Skeletal muscle cell (primary cell): ENCODE measurements at regions not wholly inside any gene's neighbourhood (a gene's known extent, or its start where the extent isn't known, plus 50 kb on each side); places are given as distances from the start of the nearest gene placed in this dataset.

Experiments used
- DNase-seq: peaks from one replicate; pipeline ENCODE4 v3.0.0-alpha.2; 2010; ENCODE audit warnings: low read depth
- H3K4me3 ChIP-seq: 2 replicates; pipeline ENCODE4 v1.5.1; 2011; ENCODE audit warnings: low read depth, mild to moderate bottlenecking, control low read depth, low read length, moderate library complexity

DNA sequence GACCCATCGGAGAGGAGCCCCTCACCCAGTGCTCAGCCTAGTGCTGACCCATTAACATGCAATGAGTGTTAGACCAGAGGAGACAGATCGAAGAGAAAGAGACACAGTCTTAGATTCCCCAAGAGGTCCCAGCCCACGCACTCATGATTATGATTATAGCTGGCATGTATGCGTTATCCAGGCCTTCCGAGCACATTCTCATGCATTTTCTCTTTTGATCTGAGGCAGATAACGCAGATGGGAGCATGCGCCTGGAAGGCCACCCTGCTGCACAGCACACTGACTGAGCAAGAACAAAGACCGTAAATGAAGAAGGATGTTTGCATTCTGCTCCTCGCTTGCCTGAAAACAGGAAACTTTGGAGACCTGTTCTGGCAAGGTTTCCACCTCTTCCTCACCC is 232.7 kb downstream of the SOX9 start:
- DNase-seq = no peak
- no peak overlapping the region for H3K4me3 ChIP-seq

DNA sequence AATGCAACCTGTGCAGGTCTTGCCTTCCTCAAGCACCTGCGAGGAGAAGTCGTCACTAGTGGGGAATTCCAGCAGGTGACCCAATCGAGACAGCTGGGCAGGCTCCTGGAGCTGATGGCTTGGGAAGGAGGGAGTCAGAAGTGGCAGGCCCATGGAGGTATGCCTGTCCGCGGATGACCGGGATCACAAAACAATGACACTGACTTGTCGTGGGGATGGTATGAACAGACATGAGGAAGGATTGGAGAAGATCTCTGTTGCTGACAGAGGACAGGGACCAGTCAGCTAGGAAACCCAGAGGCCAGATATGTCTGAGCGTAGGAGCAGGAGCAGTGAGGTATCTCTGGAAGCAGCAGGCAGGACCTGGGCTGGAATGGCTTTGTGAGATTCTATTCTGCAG is 233.3 kb downstream of the SOX9 start:
- no peak overlapping the region for H3K4me3 ChIP-seq
- DNase-seq = no peak

DNA sequence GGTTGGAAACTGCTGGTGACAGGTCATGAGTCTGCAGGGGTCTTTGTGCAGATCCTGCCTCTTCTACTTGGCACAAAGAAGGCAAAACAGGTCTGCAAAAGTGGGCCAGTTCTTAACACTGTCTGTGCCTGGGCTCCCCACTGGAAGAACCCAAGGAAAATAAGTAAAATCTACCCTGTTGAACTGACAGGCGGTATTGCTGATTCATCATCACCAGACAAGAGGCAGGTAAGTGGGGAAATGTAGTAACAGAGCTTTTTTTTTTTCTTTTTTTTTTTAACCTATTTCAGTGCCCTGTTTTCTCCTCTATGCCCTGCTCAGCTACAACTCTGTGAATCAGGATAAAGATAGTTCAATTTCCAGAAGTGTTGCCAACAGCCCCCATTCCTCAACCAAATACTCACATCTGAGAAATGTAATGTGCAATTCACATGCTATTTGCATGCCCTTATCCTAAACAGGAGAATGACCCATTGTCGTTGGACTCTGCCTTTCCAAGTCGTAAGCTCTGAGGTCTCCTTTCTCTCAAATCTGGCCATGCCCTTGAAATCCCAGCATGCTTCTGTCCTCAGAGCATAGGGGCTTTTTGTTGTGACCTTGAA is 237.0 kb downstream of the SOX9 start:
- H3K4me3 ChIP-seq = no peak overlapping the region
- DNase-seq = no peak

DNA sequence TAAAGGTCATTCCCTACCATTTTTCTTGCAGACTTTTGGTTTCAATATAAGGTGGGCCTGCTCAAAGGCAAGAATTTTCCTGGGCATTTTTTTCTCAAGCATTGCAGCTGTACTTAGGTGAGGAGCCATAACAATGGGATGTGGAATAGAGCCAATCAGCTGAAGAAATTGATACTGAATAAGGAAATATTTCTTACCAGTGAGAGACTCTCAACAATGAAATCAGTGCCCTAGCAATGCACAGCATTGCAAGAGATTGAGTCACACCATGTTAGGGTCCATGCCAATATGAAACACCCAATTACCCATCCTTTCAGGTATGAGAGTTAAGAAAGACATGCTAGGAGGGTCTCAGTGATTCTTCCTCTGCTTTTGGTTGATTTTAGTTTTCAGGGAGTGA is 237.6 kb downstream of the SOX9 start:
- DNase-seq = peak; percentile 72

GRCh38 chr17:72359274-72359673 is 238.5 kb downstream of the SOX9 start:
- no peak for DNase-seq
- no peak overlapping the region for H3K4me3 ChIP-seq

More for the DNA sequence above, 237.6 kb downstream of the SOX9 start:
- H3K4me3 ChIP-seq = no peak overlapping the region

DNA sequence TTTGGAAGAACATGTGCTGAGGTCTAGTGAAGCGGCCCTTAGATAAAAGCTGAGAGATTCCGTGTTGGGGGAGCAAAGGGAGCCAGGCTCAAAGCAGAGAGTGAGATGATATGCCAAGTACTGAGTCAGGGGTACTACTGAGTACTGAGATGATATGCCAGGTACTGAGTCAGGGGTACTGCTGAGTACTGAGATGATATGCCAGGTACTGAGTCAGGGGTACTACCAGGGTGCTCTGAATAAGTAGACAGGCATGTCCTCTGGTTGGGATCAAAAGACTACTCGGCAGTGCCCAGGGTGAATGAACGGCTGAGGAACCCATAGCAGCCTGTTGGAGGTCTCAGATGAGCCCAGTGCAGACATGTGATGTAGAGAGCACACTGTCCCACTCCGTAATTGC is 239.0 kb downstream of the SOX9 start:
- no peak for DNase-seq

GRCh38 chr17:72360386-72360940 is 239.6 kb downstream of the SOX9 start:
- H3K4me3 ChIP-seq = no peak overlapping the region
- DNase-seq = no peak

More for the DNA sequence above, 239.0 kb downstream of the SOX9 start:
- no peak overlapping the region for H3K4me3 ChIP-seq

DNA sequence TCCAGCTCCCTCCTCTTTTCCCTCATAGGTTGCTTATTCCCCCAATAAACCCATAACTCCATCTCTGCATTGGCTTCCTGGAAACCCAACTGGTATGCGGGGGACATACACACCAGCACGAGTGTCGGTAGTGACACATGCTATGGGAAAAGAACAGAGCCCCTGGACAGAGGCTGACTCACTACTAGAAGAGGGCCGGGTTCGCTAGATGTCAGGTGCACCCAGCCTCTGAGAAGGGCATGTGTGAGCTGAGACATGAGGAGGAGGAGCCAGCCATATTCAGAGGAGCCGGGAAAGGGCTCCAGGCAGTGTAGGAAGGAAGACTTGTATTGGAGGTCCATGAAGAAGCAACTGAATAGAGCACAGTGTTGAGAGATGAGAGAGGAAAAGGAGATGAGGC is 241.1 kb downstream of the SOX9 start:
- DNase-seq = no peak
- H3K4me3 ChIP-seq = no peak overlapping the region

GRCh38 chr17:72362376-72363088 is 241.7 kb downstream of the SOX9 start:
- DNase-seq = peak; percentile 81
- H3K4me3 ChIP-seq = no peak overlapping the region

DNA sequence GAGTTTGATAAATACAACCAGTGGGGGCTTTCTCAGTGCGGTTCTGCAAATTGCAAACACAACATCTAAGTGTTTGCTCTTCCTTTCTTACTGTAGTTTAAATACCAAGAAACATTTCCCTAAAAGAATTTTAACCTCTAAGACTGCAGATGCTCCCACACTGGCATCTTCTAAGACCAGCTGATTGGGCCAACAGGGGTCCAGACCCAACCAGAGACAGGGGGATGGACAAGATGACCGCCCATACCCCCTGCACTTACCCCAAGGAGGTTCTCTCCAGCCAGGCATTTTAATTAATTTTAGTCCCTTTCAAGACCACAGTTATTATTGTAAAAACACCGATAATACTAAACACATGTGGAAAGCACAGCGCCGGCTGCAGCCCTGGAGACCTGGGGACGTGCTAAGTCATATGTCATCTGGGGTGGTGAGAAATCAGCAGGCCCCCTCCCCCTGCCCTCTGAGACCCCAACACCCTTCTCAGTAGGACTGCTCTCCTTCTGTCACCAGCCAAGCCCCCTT is 242.3 kb downstream of the SOX9 start:
- DNase-seq = no peak
- H3K4me3 ChIP-seq = no peak overlapping the region

GRCh38 chr17:72365857-72366414 is 245.1 kb downstream of the SOX9 start:
- no peak overlapping the region for H3K4me3 ChIP-seq
- DNase-seq = no peak

- H3K4me3 ChIP-seq = no peak overlapping the region
- no peak for DNase-seq
Observed at GRCh38 chr17:72366626-72367025, 245.8 kb downstream of the SOX9 start.

GRCh38 chr17:72368191-72368590 is 247.4 kb downstream of the SOX9 start:
- DNase-seq = no peak
- no peak overlapping the region for H3K4me3 ChIP-seq

DNA sequence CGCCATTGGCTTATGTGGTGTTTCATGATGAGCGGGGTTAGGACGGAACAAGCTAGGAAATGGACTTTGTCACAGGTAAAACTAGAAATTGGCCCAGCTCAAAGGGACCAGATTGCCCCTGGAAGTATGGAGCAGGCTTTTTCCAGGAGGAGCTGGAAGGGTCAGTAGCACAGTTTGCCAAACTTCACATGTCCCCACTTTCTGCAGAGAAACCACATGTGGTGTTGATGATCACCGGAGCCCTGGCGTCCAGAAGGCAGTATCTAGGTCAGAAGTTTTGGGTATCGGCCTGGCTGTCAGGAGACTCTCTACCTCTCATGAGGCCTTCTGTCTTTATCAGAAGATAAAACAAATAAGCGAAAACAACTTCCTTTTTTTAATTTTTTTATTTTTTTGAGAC is 248.5 kb downstream of the SOX9 start:
- DNase-seq = no peak
- H3K4me3 ChIP-seq = no peak overlapping the region

- DNase-seq = no peak
Observed at GRCh38 chr17:72370819-72371218, 250.0 kb downstream of the SOX9 start.

DNA sequence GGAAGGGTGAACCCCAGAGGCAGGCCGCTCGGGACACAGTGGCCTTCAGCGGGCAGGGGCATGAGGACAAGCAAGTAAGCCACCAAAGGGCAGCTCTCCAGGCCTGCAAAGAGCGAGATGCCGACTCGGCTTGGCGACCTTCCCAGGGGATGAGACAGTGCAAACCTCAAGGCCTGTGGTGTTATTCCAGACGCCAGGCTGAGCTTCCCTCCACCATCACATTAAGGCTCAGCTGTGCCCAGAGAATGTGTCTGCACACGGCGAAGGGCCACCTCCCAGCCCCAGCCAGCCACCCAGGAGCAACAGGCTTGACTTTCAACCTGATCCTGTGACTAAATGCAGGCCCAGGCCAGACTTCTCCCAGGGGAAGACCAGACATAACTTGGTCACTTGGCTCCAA is 251.4 kb downstream of the SOX9 start:
- no peak for DNase-seq

More at GRCh38 chr17:72370819-72371218, 250.0 kb downstream of the SOX9 start:
- no peak overlapping the region for H3K4me3 ChIP-seq

DNA sequence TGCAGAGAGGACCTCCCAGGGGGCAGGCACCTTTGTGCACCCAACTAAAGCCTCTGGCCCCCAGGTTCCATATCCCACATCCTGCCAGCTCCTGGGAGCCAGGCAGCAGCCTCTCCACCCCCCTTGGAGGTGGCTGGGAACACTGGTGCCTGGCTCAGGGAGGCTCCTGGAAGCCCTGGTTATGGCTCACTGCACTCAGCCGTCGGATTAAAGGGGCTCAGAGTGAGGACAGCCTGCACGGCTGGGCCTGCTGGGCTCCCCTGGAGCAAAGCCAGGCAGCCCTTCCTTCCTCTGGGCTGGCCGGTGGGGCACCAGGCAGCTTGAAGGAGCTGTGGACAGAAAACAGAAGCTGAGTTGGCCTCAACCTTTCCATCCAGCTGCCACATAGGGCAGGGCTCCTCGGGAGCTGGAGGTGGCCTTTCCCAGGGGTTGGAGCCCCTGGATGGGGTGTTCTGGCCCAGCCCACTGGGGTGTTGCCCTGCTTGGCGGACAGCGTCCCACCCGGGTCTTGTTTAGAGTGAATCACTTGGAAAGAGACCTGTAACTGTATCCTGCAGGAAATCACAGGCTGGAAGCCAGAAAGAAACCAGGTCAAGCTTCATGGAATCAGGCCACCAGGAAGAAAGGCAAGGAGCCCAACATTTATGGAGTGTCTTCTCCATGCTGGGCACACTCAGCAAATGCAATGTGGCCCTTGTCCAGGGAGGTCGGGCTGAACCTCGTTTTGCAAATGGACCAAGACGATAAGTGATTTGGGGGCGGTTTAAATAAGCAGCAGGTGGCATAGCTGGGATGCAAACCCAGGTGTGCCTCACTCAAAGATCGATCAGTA is 253.3 kb downstream of the SOX9 start:
- H3K4me3 ChIP-seq = no peak overlapping the region

More for the DNA sequence above, 251.4 kb downstream of the SOX9 start:
- H3K4me3 ChIP-seq = no peak overlapping the region

DNA sequence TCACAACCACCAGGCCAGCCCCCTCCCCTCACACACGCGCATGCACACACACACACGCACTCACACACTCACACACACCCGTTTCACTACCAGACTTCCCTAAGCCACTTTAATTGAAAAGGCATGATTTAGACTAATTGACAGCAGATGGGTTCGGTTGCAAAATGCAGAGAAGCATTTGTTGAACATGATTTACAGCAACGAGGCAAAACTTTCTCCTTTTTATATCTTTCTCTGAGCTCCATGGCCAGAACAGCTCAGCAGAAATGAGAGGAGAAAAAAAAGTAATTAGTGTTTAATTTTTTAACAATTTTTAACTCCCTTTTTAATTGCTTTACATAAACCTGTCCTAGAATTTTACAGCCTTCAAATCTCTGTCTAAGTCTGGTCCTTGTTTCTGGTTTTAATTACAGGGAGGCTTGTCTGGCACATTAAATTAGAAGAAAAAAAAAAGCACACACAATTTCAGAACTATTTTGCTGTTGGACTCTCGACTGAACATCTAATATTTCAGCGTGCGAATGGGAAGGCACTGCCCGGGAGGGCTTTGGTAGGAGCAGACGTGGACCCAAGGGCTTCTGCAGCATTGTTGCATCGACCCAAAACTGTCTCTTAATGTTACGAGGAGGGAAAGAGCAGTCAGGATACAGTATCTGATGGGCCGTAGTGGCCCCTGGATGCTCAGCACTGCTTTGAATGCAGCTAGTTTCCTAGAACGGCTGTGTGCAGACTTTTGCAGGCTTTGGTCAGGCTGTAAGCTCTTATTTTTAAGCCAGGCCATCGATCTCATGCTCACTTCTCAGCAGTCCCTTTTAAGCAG is 255.9 kb downstream of the SOX9 start:
- H3K4me3 ChIP-seq = no peak overlapping the region
- DNase-seq = no peak

More for the DNA sequence above, 253.3 kb downstream of the SOX9 start:
- no peak for DNase-seq
